ENCODE measurements at regions not wholly inside any gene's neighbourhood (a gene's known extent, or its start where the extent isn't known, plus 50 kb on each side); places are given as distances from the start of the nearest gene placed in this dataset.
"Not testable (repeated sequence)": the region's sequence is repeated elsewhere in the genome, so short reads cannot be mapped to it uniquely, and the experiment has no call there.

GRCh38 chr4:156388826-156389225 lies 435.2 kb upstream of the CTSO start:
- H3K4me2 ChIP-seq: no peak overlapping the region
- FAIRE-seq: no peak
- WGBS (ENCODE audit: missing lambda C conversion rate): 38% methylated on average over 3 of the region's 3 CpGs
- H3K4me1 ChIP-seq: no peaks in the 10 kb centered on the region
- no peak for ATAC-seq
- no peak overlapping the region for H3K4me3 ChIP-seq
- CTCF ChIA-PET: no interaction called here
- TF ChIP-seq HOXA7 (CRISPR knock-in tag; IDR thresholded peaks at IDR 0.05) (no peak), POLR2AphosphoS2 (conservative IDR thresholded peaks at IDR 0.05; ENCODE audit: low read length) (no peak)
- POLR2A ChIA-PET: no interaction called here
- H3K27ac ChIP-seq: no peak overlapping the region
- no peaks in the 10 kb centered on the region for H3K9me3 ChIP-seq
- no peak for DNase-seq (ENCODE audit: low read depth in 1 of 2, low spot score in 1 of 2)

GRCh38 chr4:156378033-156378665 lies 424.5 kb upstream of the CTSO start:
- H3K4me1 ChIP-seq: no peaks in the 10 kb centered on the region
- no peak for FAIRE-seq
- CTCF ChIA-PET: no interaction called here
- TF ChIP-seq RAD21 (conservative IDR thresholded peaks at IDR 0.05 in 1 of 2, IDR thresholded peaks at IDR 0.05 in 1 of 2) (peak in 1 of 2 experiments; percentile 23; a peak in 1 of 5 replicates), CTCF (IDR thresholded peaks at IDR 0.05) (peak; percentile 11; the same call in 1 of the 3 replicates), EHMT2 (IDR thresholded peaks at IDR 0.05; ENCODE audit: low read depth) (no peak)
- ATAC-seq: no peak
- no peak overlapping the region for H3K4me2 ChIP-seq
- DNase-seq (ENCODE audit: low read depth in 1 of 2, low spot score in 1 of 2): peak in 1 of 2 experiments; percentile 14
- POLR2A ChIA-PET: no interaction called here
- no peak overlapping the region for H3K4me3 ChIP-seq
- no peak overlapping the region for H3K27ac ChIP-seq
- no peaks in the 10 kb centered on the region for H3K9me3 ChIP-seq
- 60% methylated on average over 8 of the region's 8 CpGs for WGBS (ENCODE audit: missing lambda C conversion rate)

- Histone ChIP-seq H3K27ac (no peak overlapping the region), H3K9me3 (no peaks in the 10 kb centered on the region), H3K4me3 (no peak overlapping the region), H3K4me1 (no peaks in the 10 kb centered on the region), H3K4me2 (no peak overlapping the region)
- WGBS (ENCODE audit: missing lambda C conversion rate): 67% methylated on average over 5 of the region's 5 CpGs
- no peak for FAIRE-seq
- ATAC-seq: no peak
- ChIA-PET CTCF (no interaction called here), POLR2A (no interaction called here)
- TF ChIP-seq MAFK (IDR thresholded peaks at IDR 0.05; ENCODE audit: partially characterized antibody): no peak
- no peak for TF ChIP-seq ZC3H11A (IDR thresholded peaks at IDR 0.05)
- DNase-seq (ENCODE audit: low read depth in 1 of 2, low spot score in 1 of 2): no peak
Observed at GRCh38 chr4:156377036-156377710, 423.5 kb upstream of the CTSO start.

- ATAC-seq: no peak
- FAIRE-seq: no peak
- Histone ChIP-seq H3K9me3 (no peaks in the 10 kb centered on the region), H3K27ac (no peak overlapping the region), H3K4me3 (no peak overlapping the region), H3K4me1 (no peaks in the 10 kb centered on the region), H3K4me2 (no peak overlapping the region)
- ChIA-PET CTCF (no interaction called here), POLR2A (no interaction called here)
- no peak for TF ChIP-seq ZFP36 (IDR thresholded peaks at IDR 0.05; ENCODE audit: borderline replicate concordance, partially characterized antibody)
- TF ChIP-seq HEYL (CRISPR knock-in tag; IDR thresholded peaks at IDR 0.05): no peak
- no peak for DNase-seq (ENCODE audit: low read depth in 1 of 2, low spot score in 1 of 2)
Observed at GRCh38 chr4:156374894-156375293, 421.2 kb upstream of the CTSO start.

GRCh38 chr4:156374069-156374468 lies 420.4 kb upstream of the CTSO start:
- CTCF ChIA-PET: no interaction called here
- H3K4me3 ChIP-seq: no peak overlapping the region
- 33% methylated on average over 2 of the region's 2 CpGs for WGBS (ENCODE audit: missing lambda C conversion rate)
- no peak for TF ChIP-seq SREBF2 (IDR thresholded peaks at IDR 0.05)
- no peak for TF ChIP-seq MAFK (IDR thresholded peaks at IDR 0.05; ENCODE audit: partially characterized antibody)
- TF ChIP-seq FOSL2 (IDR thresholded peaks at IDR 0.05): no peak
- no peak for TF ChIP-seq FOSL2 (CRISPR knock-in tag; IDR thresholded peaks at IDR 0.05)
- no peak for TF ChIP-seq HOXB13 (CRISPR knock-in tag; IDR thresholded peaks at IDR 0.05; ENCODE audit: low read depth)
- TF ChIP-seq ZNF302 (CRISPR knock-in tag; IDR thresholded peaks at IDR 0.05): no peak
- no peak for TF ChIP-seq ZSCAN20 (CRISPR knock-in tag; IDR thresholded peaks at IDR 0.05)
- no peak for TF ChIP-seq NPAS2 (CRISPR knock-in tag; IDR thresholded peaks at IDR 0.05; ENCODE audit: borderline replicate concordance)
- TF ChIP-seq CBX8 (IDR thresholded peaks at IDR 0.05): no peak
- TF ChIP-seq E2F6 (IDR thresholded peaks at IDR 0.05; ENCODE audit: borderline replicate concordance, low read depth): no peak
- TF ChIP-seq RCOR1 (IDR thresholded peaks at IDR 0.05; ENCODE audit: low read depth, low read length): no peak
- TF ChIP-seq MAX (IDR thresholded peaks at IDR 0.05): no peak
- FAIRE-seq: no peak
- no peaks in the 10 kb centered on the region for H3K4me1 ChIP-seq
- POLR2A ChIA-PET: no interaction called here
- H3K27ac ChIP-seq: no peak overlapping the region
- DNase-seq (ENCODE audit: low read depth in 1 of 2, low spot score in 1 of 2): no peak
- no peaks in the 10 kb centered on the region for H3K9me3 ChIP-seq
- H3K4me2 ChIP-seq: no peak overlapping the region
- no peak for ATAC-seq

- H3K9me3 ChIP-seq; POLR2A ChIA-PET; CTCF ChIA-PET; DNase-seq (ENCODE audit: low read depth in 1 of 2, low spot score in 1 of 2); ATAC-seq; H3K27ac ChIP-seq; FAIRE-seq; H3K4me3 ChIP-seq; H3K4me2 ChIP-seq; H3K4me1 ChIP-seq: not testable (repeated sequence)
- 60% methylated on average over 1 of the region's 13 CpGs for WGBS (ENCODE audit: missing lambda C conversion rate)
Observed at GRCh38 chr4:156367502-156367901, 413.8 kb upstream of the CTSO start.

All from A549 (cell line).